H1 (cell line): ENCODE measurements at regions not wholly inside any gene's neighbourhood (a gene's known extent, or its start where the extent isn't known, plus 50 kb on each side); places are given as distances from the start of the nearest gene placed in this dataset.

Experiments used
- CTCF ChIA-PET: fragments of 300-600 bp; sonication (Branson Sonifier 250); formaldehyde crosslinking; loops from one replicate; lab custom pipeline; 2021; ENCODE audit not compliant: partially characterized antibody; lab: Charles Lee
- POLR2A ChIA-PET: fragments of 300-600 bp; sonication (Branson Sonifier 250); formaldehyde crosslinking; loops from one replicate; lab custom pipeline; 2021; ENCODE audit warnings: inconsistent platforms; ENCODE audit not compliant: partially characterized antibody; lab: Charles Lee
- DNase-seq, 2 experiments: peaks; one replicate each; pipeline versions ENCODE4 v3.0.0 to v3.0.0-alpha.2; 2010 to 2022; ENCODE audit warnings: low spot score in 2 of 2, low read depth in 1 of 2, mixed read lengths in 1 of 2
- FAIRE-seq: peaks from 2 replicates; lab custom pipeline; 2011; peaks lifted over from hg19 to GRCh38; lab: Jason Lieb, UNC
- H2AFZ ChIP-seq: 2 replicates; pipeline ENCODE4 v1.8.1; 2012; ENCODE audit warnings: low read length, inconsistent platforms
- H2AK5ac ChIP-seq: 2 replicates; pipeline ENCODE4 v1.6.1; 2013; ENCODE audit warnings: low read depth, low read length
- H2BK120ac ChIP-seq: replicated peaks from 2 replicates; pipeline ENCODE3; 2013; ENCODE audit warnings: low read depth, low read length, inconsistent platforms
- H2BK12ac ChIP-seq: 2 replicates; pipeline ENCODE4 v1.6.1; 2013; ENCODE audit warnings: low read depth, low read length
- H2BK15ac ChIP-seq: 2 replicates; pipeline ENCODE4 v1.6.1; 2013; ENCODE audit warnings: low read length
- H2BK20ac ChIP-seq: 2 replicates; pipeline ENCODE4 v1.6.1; 2013; ENCODE audit warnings: low read length
- H2BK5ac ChIP-seq: 2 replicates; pipeline ENCODE4 v1.6.1; 2013; ENCODE audit warnings: low read depth, low read length
- H3K14ac ChIP-seq: 2 replicates; pipeline ENCODE4 v1.6.1; 2013; ENCODE audit warnings: inconsistent platforms; ENCODE audit not compliant: insufficient read length
- H3K18ac ChIP-seq: 2 replicates; pipeline ENCODE4 v1.6.1; 2013; ENCODE audit warnings: low read length; ENCODE audit errors: extremely low read depth
- H3K23ac ChIP-seq: 2 replicates; pipeline ENCODE4 v1.6.1; 2013; ENCODE audit warnings: inconsistent platforms; ENCODE audit not compliant: insufficient read length
- H3K23me2 ChIP-seq: 2 replicates; pipeline ENCODE4 v1.6.1; 2013; ENCODE audit warnings: low read depth, low read length
- H3K27ac ChIP-seq: 2 replicates; pipeline ENCODE4 v1.6.1; 2011; ENCODE audit warnings: low read depth, low read length, inconsistent platforms
- H3K27me3 ChIP-seq, 4 experiments: replicated peaks in 1 of 4; 1 replicate in 1 of 4; 2 replicates in 3 of 4; pipeline versions ENCODE4 v1.6.1 to v1.8.1; 2011 to 2013; ENCODE audit warnings: low read length in 3 of 4, mild to moderate bottlenecking in 3 of 4, inconsistent platforms in 2 of 4, mixed read lengths in 2 of 4, moderate library complexity in 1 of 4; ENCODE audit not compliant: control insufficient read depth in 3 of 4, insufficient read depth in 3 of 4; ENCODE audit errors: extremely low read depth in 1 of 4
- H3K36me3 ChIP-seq, 4 experiments: 2 replicates each; pipeline versions ENCODE4 v1.6.1 to v1.8.1; 2011 to 2013; ENCODE audit warnings: mild to moderate bottlenecking in 4 of 4, low read length in 3 of 4, moderate library complexity in 2 of 4, control low read depth in 1 of 4, inconsistent platforms in 1 of 4; ENCODE audit not compliant: insufficient read depth in 4 of 4, control insufficient read depth in 2 of 4
- H3K4ac ChIP-seq: replicated peaks from 2 replicates; pipeline ENCODE3; 2013; ENCODE audit warnings: low read length, low read depth, mixed read lengths, inconsistent platforms; ENCODE audit not compliant: insufficient read length
- H3K4me1 ChIP-seq, 4 experiments: replicated peaks in 1 of 4; 1 replicate in 1 of 4; 2 replicates in 3 of 4; pipeline versions ENCODE4 v1.6.1 to v1.8.1; 2011 to 2013; ENCODE audit warnings: low read length in 3 of 4, inconsistent platforms in 2 of 4, mixed read lengths in 1 of 4; ENCODE audit not compliant: insufficient read depth in 4 of 4, control insufficient read depth in 3 of 4
- H3K4me2 ChIP-seq, 2 experiments: 2 replicates each; pipeline versions ENCODE4 v1.6.1 to v1.8.1; 2011 to 2013; ENCODE audit warnings: low read depth in 2 of 2, low read length in 2 of 2, control low read depth in 1 of 2, inconsistent platforms in 1 of 2, mild to moderate bottlenecking in 1 of 2; ENCODE audit not compliant: insufficient read depth in 1 of 2
- H3K4me3 ChIP-seq, 4 experiments: fragments of 200-600, 300-600 bp in 1 of 4; sonication (generic), shearing (Covaris generic), sonication (Bioruptor Twin) in 1 of 4; 2 replicates each; pipeline versions ENCODE4 v1.5.1 to v1.8.1; 2011 to 2016; ENCODE audit warnings: low read length in 4 of 4, low read depth in 3 of 4, control low read depth in 2 of 4, inconsistent platforms in 2 of 4, mild to moderate bottlenecking in 2 of 4, mixed read lengths in 1 of 4, moderate library complexity in 1 of 4; ENCODE audit not compliant: insufficient read depth in 2 of 4; ENCODE audit errors: extremely low read depth in 1 of 4
- H3K56ac ChIP-seq: replicated peaks from 2 replicates; pipeline ENCODE3; 2013; ENCODE audit warnings: low read depth, mild to moderate bottlenecking, mixed read lengths, low read length, inconsistent platforms; ENCODE audit not compliant: insufficient read length
- H3K79me1 ChIP-seq: 2 replicates; pipeline ENCODE4 v1.6.1; 2013; ENCODE audit warnings: low read depth, low read length, control low read depth
- H3K79me2 ChIP-seq, 2 experiments: 2 replicates each; pipeline versions ENCODE4 v1.6.1 to v1.8.1; 2012 to 2013; ENCODE audit warnings: low read length in 2 of 2, mild to moderate bottlenecking in 2 of 2, inconsistent platforms in 1 of 2; ENCODE audit not compliant: insufficient read depth in 2 of 2, control insufficient read depth in 1 of 2
- H3K9ac ChIP-seq, 4 experiments: replicated peaks in 1 of 4; 1 replicate in 1 of 4; 2 replicates in 3 of 4; pipeline versions ENCODE4 v1.6.1 to v1.8.1; 2011 to 2013; ENCODE audit warnings: low read depth in 3 of 4, low read length in 3 of 4, control low read depth in 2 of 4, mild to moderate bottlenecking in 2 of 4, moderate library complexity in 2 of 4, inconsistent platforms in 1 of 4; ENCODE audit errors: extremely low read depth in 1 of 4
- H3K9me3 ChIP-seq, 2 experiments: 2 replicates each; pipeline versions ENCODE4 v1.6.1 to v1.8.1; 2012 to 2013; ENCODE audit warnings: mild to moderate bottlenecking in 2 of 2, moderate library complexity in 2 of 2, control low read depth in 1 of 2, inconsistent platforms in 1 of 2, low read depth in 1 of 2, low read length in 1 of 2, mixed read lengths in 1 of 2; ENCODE audit not compliant: insufficient read depth in 2 of 2
- H4K20me1 ChIP-seq, 2 experiments: replicated peaks in 1 of 2; 2 replicates each; pipeline versions ENCODE3 to v1.8.1; 2011 to 2013; ENCODE audit warnings: inconsistent platforms in 2 of 2, low read length in 2 of 2, mild to moderate bottlenecking in 1 of 2; ENCODE audit not compliant: insufficient read depth in 2 of 2, control insufficient read depth in 1 of 2
- H4K5ac ChIP-seq: 2 replicates; pipeline ENCODE4 v1.6.1; 2013; ENCODE audit warnings: low read length, low read depth, mixed read lengths, inconsistent platforms; ENCODE audit not compliant: insufficient read length
- H4K8ac ChIP-seq: 2 replicates; pipeline ENCODE4 v1.8.0; 2013; ENCODE audit warnings: mild to moderate bottlenecking, moderate library complexity, low read length, inconsistent platforms; ENCODE audit not compliant: insufficient read depth; ENCODE audit errors: extremely low read depth
- H4K91ac ChIP-seq: replicated peaks from 2 replicates; pipeline ENCODE3; 2013; ENCODE audit warnings: low read length, mixed read lengths, inconsistent platforms; ENCODE audit not compliant: insufficient read length
- SRF ChIP-seq: IDR thresholded peaks from 2 replicates; pipeline ENCODE4 v1.6.1; 2011; ENCODE audit warnings: mild to moderate bottlenecking, low read depth, low read length, moderate library complexity
- WGBS, 2 experiments: shearing (Covaris generic) in 1 of 2; methylation state at CpG; one replicate each; pipeline versions ENCODE4 v1.1.6 to v1.1.7; 2013 to 2015; ENCODE audit warnings: low lambda C conversion rate in 2 of 2, mixed read lengths in 2 of 2, inconsistent platforms in 1 of 2, low coverage in 1 of 2, missing lambda C conversion rate in 1 of 2; ENCODE audit not compliant: insufficient replicate concordance in 2 of 2, insufficient coverage in 1 of 2, insufficient read length in 1 of 2; ENCODE audit errors: extremely low coverage in 1 of 2, missing lambda C conversion rate in 1 of 2; 5-methylcytosine and 5-hydroxymethylcytosine counted together

- no peaks in the 10 kb centered on the region for H3K9me3 ChIP-seq
- H3K4me3 ChIP-seq = no peak overlapping the region
- no peak overlapping the region for H2AK5ac ChIP-seq
- WGBS, 2 experiments = 97% methylated on average over 2 of the region's 2 CpGs; no CpG with 5 or more reads in 1 of the 2 experiments
- H3K23me2 ChIP-seq = no peaks in the 10 kb centered on the region
- FAIRE-seq (no peak), DNase-seq (no peak)
- H3K79me1 ChIP-seq = no peaks in the 10 kb centered on the region
- no peak overlapping the region for H4K8ac ChIP-seq
- no peak overlapping the region for H2BK12ac ChIP-seq
- H3K56ac ChIP-seq = no peak overlapping the region
- no peaks in the 10 kb centered on the region for H3K27me3 ChIP-seq
- no peak overlapping the region for H2BK120ac ChIP-seq
- H3K9ac ChIP-seq = no peak overlapping the region
- no peak overlapping the region for H3K4ac ChIP-seq
- no peaks in the 10 kb centered on the region for H4K20me1 ChIP-seq
- no peak overlapping the region for H2AFZ ChIP-seq
- no peak overlapping the region for H3K14ac ChIP-seq
- POLR2A ChIA-PET = no interaction called here
- no peak overlapping the region for H3K18ac ChIP-seq
- H2BK15ac ChIP-seq = no peak overlapping the region
- no peak for TF ChIP-seq SRF
- peaks cover 0 to 4% (median 1%) of the 10 kb centered on the region in 4 experiments; a peak in 2 of 7 replicates for H3K4me1 ChIP-seq
- no peak overlapping the region for H4K5ac ChIP-seq
- H2BK20ac ChIP-seq = no peak overlapping the region
- H3K23ac ChIP-seq = no peak overlapping the region
- no peaks in the 10 kb centered on the region for H3K36me3 ChIP-seq
- H3K27ac ChIP-seq = no peak overlapping the region
- no peaks in the 10 kb centered on the region for H3K79me2 ChIP-seq
- CTCF ChIA-PET = interaction anchor here (1.9 kb wide), 1 partner anchor 155 kb away, joined by 6 read pairs; no protein-coding TSS in a partner anchor
- no peak overlapping the region for H2BK5ac ChIP-seq
- H4K91ac ChIP-seq = no peak overlapping the region
- no peak overlapping the region for H3K4me2 ChIP-seq
These were observed 225.7 kb upstream of the PPP2R3A start for GRCh38 chr3:135739779-135740178.
